SK-N-SH treated with all-trans-retinoic acid at 6 μM for 48 hours (cell line): ENCODE measurements at regions not wholly inside any gene's neighbourhood (a gene's known extent, or its start where the extent isn't known, plus 50 kb on each side); places are given as distances from the start of the nearest gene placed in this dataset.

Experiments used
- ATAC-seq: fragments of 200-7000 bp; cut with Tn5 transposase; 3 replicates; pipeline ENCODE4 v1.9.1; 2020; ENCODE audit warnings: mild to moderate bottlenecking, moderate library complexity
- BACH2 ChIP-seq: fragments of 250-450 bp; sonication (Bioruptor Pico); IDR thresholded peaks from 2 replicates; pipeline ENCODE4 v1.9.0; 2021; ENCODE audit warnings: mild to moderate bottlenecking, borderline replicate concordance
- CSDC2 ChIP-seq: fragments of 250-450 bp; sonication (Bioruptor Pico); IDR thresholded peaks from 2 replicates; pipeline ENCODE4 v1.5.0; 2020; ENCODE audit warnings: mild to moderate bottlenecking, moderate library complexity
- CSRNP3 ChIP-seq: fragments of 250-450 bp; sonication (Bioruptor Pico); IDR thresholded peaks from 2 replicates; pipeline ENCODE4 v1.5.1; 2021; ENCODE audit warnings: mild to moderate bottlenecking, moderate library complexity
- ESRRG ChIP-seq: fragments of 250-450 bp; sonication (Bioruptor Pico); IDR thresholded peaks from 2 replicates; pipeline ENCODE4 v1.6.1; 2021; ENCODE audit warnings: mild to moderate bottlenecking
- GLIS3 ChIP-seq: fragments of 250-450 bp; sonication (Bioruptor Pico); IDR thresholded peaks from 2 replicates; pipeline ENCODE4 v1.5.0; 2020; ENCODE audit warnings: mild to moderate bottlenecking, moderate library complexity
- ISL1 ChIP-seq: fragments of 250-450 bp; sonication (Bioruptor Pico); IDR thresholded peaks from 2 replicates; pipeline ENCODE4 v2.1.2; 2022; ENCODE audit warnings: mild to moderate bottlenecking, moderate library complexity
- OSR1 ChIP-seq: fragments of 250-450 bp; sonication (Bioruptor Pico); IDR thresholded peaks from 2 replicates; pipeline ENCODE4 v1.8.0; 2022; ENCODE audit warnings: moderate library complexity, mild to moderate bottlenecking, inconsistent platforms
- PATZ1 ChIP-seq: fragments of 250-450 bp; sonication (Bioruptor Pico); IDR thresholded peaks from 2 replicates; pipeline ENCODE4 v1.8.0; 2020; ENCODE audit warnings: mild to moderate bottlenecking, moderate library complexity, borderline replicate concordance
- POU6F1 ChIP-seq: fragments of 250-450 bp; sonication (Bioruptor Pico); IDR thresholded peaks from 2 replicates; pipeline ENCODE4 v1.8.0; 2021; ENCODE audit warnings: low read depth, mild to moderate bottlenecking, moderate library complexity, borderline replicate concordance
- PPARA ChIP-seq: fragments of 250-450 bp; sonication (Bioruptor Pico); IDR thresholded peaks from 2 replicates; pipeline ENCODE4 v1.5.0; 2020; ENCODE audit warnings: mild to moderate bottlenecking, borderline replicate concordance
- SNAI2 ChIP-seq: fragments of 250-450 bp; sonication (Bioruptor Pico); IDR thresholded peaks from 2 replicates; pipeline ENCODE4 v1.5.0; 2020; ENCODE audit warnings: mild to moderate bottlenecking, moderate library complexity
- TCF4 ChIP-seq: fragments of 250-450 bp; sonication (Bioruptor Pico); IDR thresholded peaks from 2 replicates; pipeline ENCODE4 v1.8.0; 2021; ENCODE audit warnings: mild to moderate bottlenecking, moderate library complexity, borderline replicate concordance
- TSHZ2 ChIP-seq: fragments of 250-450 bp; sonication (Bioruptor Pico); IDR thresholded peaks from 2 replicates; pipeline ENCODE4 v1.5.0; 2020; ENCODE audit warnings: mild to moderate bottlenecking, moderate library complexity
- ZC3H10 ChIP-seq: fragments of 250-450 bp; sonication (Bioruptor Pico); IDR thresholded peaks from 2 replicates; pipeline ENCODE4 v1.5.1; 2021; ENCODE audit warnings: mild to moderate bottlenecking, moderate library complexity
- ZFP3 ChIP-seq: fragments of 250-450 bp; sonication (Bioruptor Pico); IDR thresholded peaks from 2 replicates; pipeline ENCODE4 v1.5.0; 2020; ENCODE audit warnings: mild to moderate bottlenecking, moderate library complexity
- ZFP30 ChIP-seq: fragments of 450-650 bp; formaldehyde crosslinking; IDR thresholded peaks from 2 replicates; pipeline ENCODE4 v1.5.0; 2022; ENCODE audit warnings: mild to moderate bottlenecking, moderate library complexity
- ZNF565 ChIP-seq: fragments of 450-650 bp; formaldehyde crosslinking; conservative IDR thresholded peaks from 2 replicates; pipeline ENCODE4 v1.5.0; 2020; ENCODE audit warnings: low read depth, mild to moderate bottlenecking, moderate library complexity
- ZNF8 ChIP-seq: fragments of 450-650 bp; formaldehyde crosslinking; IDR thresholded peaks from 2 replicates; pipeline ENCODE4 v1.5.0; 2020; ENCODE audit warnings: mild to moderate bottlenecking, moderate library complexity

GRCh38 chr9:113805486-113806132 lies 70.5 kb upstream of the ZNF618 start:
- TF ChIP-seq OSR1 (CRISPR knock-in tag), result no peak
- no peak for TF ChIP-seq ISL1 (CRISPR knock-in tag)
- no peak for TF ChIP-seq ZNF565 (CRISPR knock-in tag)
- no peak for TF ChIP-seq POU6F1 (CRISPR knock-in tag)
- no peak for TF ChIP-seq ESRRG
- no peak for TF ChIP-seq SNAI2
- no peak for TF ChIP-seq TCF4 (CRISPR knock-in tag)
- no peak for TF ChIP-seq ZC3H10 (CRISPR knock-in tag)
- TF ChIP-seq PPARA, result no peak
- no peak for ATAC-seq

- ATAC-seq, result peak; percentile 85
- TF ChIP-seq BACH2, result no peak
- peak; percentile 13; the same call in 1 of the 2 replicates for TF ChIP-seq TSHZ2 (CRISPR knock-in tag)
Observed at GRCh38 chr9:113807173-113808061, 68.7 kb upstream of the ZNF618 start.

- TF ChIP-seq ZC3H10 (CRISPR knock-in tag), result no peak
- no peak for TF ChIP-seq PATZ1 (CRISPR knock-in tag)
- no peak for TF ChIP-seq TCF4 (CRISPR knock-in tag)
- TF ChIP-seq BACH2, result no peak
- TF ChIP-seq ISL1 (CRISPR knock-in tag), result peak; percentile 37; the same call in 1 of the 2 replicates
- no peak for TF ChIP-seq ZNF8 (CRISPR knock-in tag)
- no peak for TF ChIP-seq SNAI2
- no peak for TF ChIP-seq GLIS3 (CRISPR knock-in tag)
- ATAC-seq, result peak; percentile 69
Observed at GRCh38 chr9:113808391-113809358, 67.4 kb upstream of the ZNF618 start.

GRCh38 chr9:113817171-113817570 lies 58.9 kb upstream of the ZNF618 start:
- ATAC-seq, result no peak
- TF ChIP-seq CSDC2 (no peak), ZNF8 (CRISPR knock-in tag) (no peak), POU6F1 (CRISPR knock-in tag) (no peak), ZFP3 (CRISPR knock-in tag) (no peak), ZFP30 (CRISPR knock-in tag) (no peak), ISL1 (CRISPR knock-in tag) (no peak), GLIS3 (CRISPR knock-in tag) (no peak), PATZ1 (CRISPR knock-in tag) (no peak), CSRNP3 (CRISPR knock-in tag) (no peak), ZC3H10 (CRISPR knock-in tag) (no peak)
